BLaER1 (cell line): ENCODE measurements at regions not wholly inside any gene's neighbourhood (a gene's known extent, or its start where the extent isn't known, plus 50 kb on each side); places are given as distances from the start of the nearest gene placed in this dataset.

Experiments used
- H3K27ac ChIP-seq: shearing (Covaris generic); formaldehyde crosslinking; 2 replicates; pipeline ENCODE4 v1.8.1; 2022
- H3K27me3 ChIP-seq: shearing (Covaris generic); formaldehyde crosslinking; 2 replicates; pipeline ENCODE4 v1.8.1; 2022
- H3K36me3 ChIP-seq: shearing (Covaris generic); formaldehyde crosslinking; 2 replicates; pipeline ENCODE4 v1.8.1; 2022
- H3K4me1 ChIP-seq: shearing (Covaris generic); formaldehyde crosslinking; 2 replicates; pipeline ENCODE4 v1.8.1; 2022
- H3K4me2 ChIP-seq: shearing (Covaris generic); formaldehyde crosslinking; 2 replicates; pipeline ENCODE4 v1.8.1; 2022
- H3K4me3 ChIP-seq: shearing (Covaris generic); formaldehyde crosslinking; 2 replicates; pipeline ENCODE4 v1.8.1; 2022
- H3K9ac ChIP-seq: shearing (Covaris generic); formaldehyde crosslinking; 2 replicates; pipeline ENCODE4 v1.8.1; 2022
- H3K9me3 ChIP-seq: shearing (Covaris generic); formaldehyde crosslinking; 2 replicates; pipeline ENCODE4 v1.8.1; 2022
- H4K20me1 ChIP-seq: shearing (Covaris generic); formaldehyde crosslinking; 2 replicates; pipeline ENCODE4 v1.8.1; 2022
- Cebpa-rat ChIP-seq: shearing (Covaris generic); IDR thresholded peaks from 2 replicates; pipeline ENCODE4 v1.8.1; 2022

- no peaks in the 10 kb centered on the region for H3K27me3 ChIP-seq
- H3K27ac ChIP-seq = no peak overlapping the region
- no peak overlapping the region for H3K4me3 ChIP-seq
- no peaks in the 10 kb centered on the region for H3K4me1 ChIP-seq
- no peaks in the 10 kb centered on the region for H3K36me3 ChIP-seq
- no peaks in the 10 kb centered on the region for H4K20me1 ChIP-seq
- H3K4me2 ChIP-seq = no peak overlapping the region
- TF ChIP-seq Cebpa-rat = no peak
- H3K9ac ChIP-seq = no peak overlapping the region
- H3K9me3 ChIP-seq = peaks cover 7% of the 10 kb centered on the region
Measured at GRCh38 chr11:23995891-23996290, 501.0 kb upstream of the LUZP2 start.

GRCh38 chr11:23997356-23997755 is 499.5 kb upstream of the LUZP2 start:
- TF ChIP-seq Cebpa-rat = no peak
- H3K9ac ChIP-seq = no peak overlapping the region
- no peaks in the 10 kb centered on the region for H4K20me1 ChIP-seq
- no peak overlapping the region for H3K4me2 ChIP-seq
- H3K27ac ChIP-seq = no peak overlapping the region
- no peaks in the 10 kb centered on the region for H3K36me3 ChIP-seq
- no peak overlapping the region for H3K4me3 ChIP-seq
- no peaks in the 10 kb centered on the region for H3K4me1 ChIP-seq
- H3K27me3 ChIP-seq = no peaks in the 10 kb centered on the region
- peaks cover 9% of the 10 kb centered on the region for H3K9me3 ChIP-seq

- H3K9ac ChIP-seq = no peak overlapping the region
- H3K4me2 ChIP-seq = no peak overlapping the region
- peaks cover 7% of the 10 kb centered on the region for H3K9me3 ChIP-seq
- H3K4me3 ChIP-seq = no peak overlapping the region
- H3K4me1 ChIP-seq = no peaks in the 10 kb centered on the region
- no peaks in the 10 kb centered on the region for H3K36me3 ChIP-seq
- no peaks in the 10 kb centered on the region for H3K27me3 ChIP-seq
- TF ChIP-seq Cebpa-rat = no peak
- no peak overlapping the region for H3K27ac ChIP-seq
- H4K20me1 ChIP-seq = no peaks in the 10 kb centered on the region
Measured at GRCh38 chr11:24005202-24005876, 491.5 kb upstream of the LUZP2 start.

GRCh38 chr11:24043842-24044241 is 453.0 kb upstream of the LUZP2 start:
- H3K4me1 ChIP-seq = no peaks in the 10 kb centered on the region
- H3K36me3 ChIP-seq = no peaks in the 10 kb centered on the region
- H3K27me3 ChIP-seq = no peaks in the 10 kb centered on the region
- H3K4me3 ChIP-seq = no peak overlapping the region
- peaks cover 13% of the 10 kb centered on the region for H3K9me3 ChIP-seq
- TF ChIP-seq Cebpa-rat = no peak
- no peak overlapping the region for H3K4me2 ChIP-seq
- H4K20me1 ChIP-seq = no peaks in the 10 kb centered on the region
- no peak overlapping the region for H3K27ac ChIP-seq
- H3K9ac ChIP-seq = no peak overlapping the region

GRCh38 chr11:24046731-24047130 is 450.1 kb upstream of the LUZP2 start:
- H3K4me2 ChIP-seq = no peak overlapping the region
- H3K27me3 ChIP-seq = no peaks in the 10 kb centered on the region
- H3K36me3 ChIP-seq = no peaks in the 10 kb centered on the region
- H3K9ac ChIP-seq = no peak overlapping the region
- H3K9me3 ChIP-seq = peaks cover 13% of the 10 kb centered on the region
- H3K27ac ChIP-seq = no peak overlapping the region
- no peaks in the 10 kb centered on the region for H3K4me1 ChIP-seq
- no peak overlapping the region for H3K4me3 ChIP-seq
- no peak for TF ChIP-seq Cebpa-rat
- H4K20me1 ChIP-seq = no peaks in the 10 kb centered on the region

GRCh38 chr11:24056051-24056450 is 440.8 kb upstream of the LUZP2 start:
- Histone ChIP-seq H3K9me3 (no peaks in the 10 kb centered on the region), H3K4me1 (no peaks in the 10 kb centered on the region), H3K36me3 (no peaks in the 10 kb centered on the region), H3K27ac (no peak overlapping the region), H3K27me3 (no peaks in the 10 kb centered on the region), H3K4me3 (no peak overlapping the region), H3K9ac (no peak overlapping the region), H3K4me2 (no peak overlapping the region), H4K20me1 (no peaks in the 10 kb centered on the region)
- TF ChIP-seq Cebpa-rat = no peak

- Histone ChIP-seq H3K4me2 (no peak overlapping the region), H3K9ac (no peak overlapping the region), H3K27ac (no peak overlapping the region), H4K20me1 (no peaks in the 10 kb centered on the region), H3K4me1 (no peaks in the 10 kb centered on the region), H3K36me3 (no peaks in the 10 kb centered on the region), H3K9me3 (no peaks in the 10 kb centered on the region), H3K4me3 (no peak overlapping the region), H3K27me3 (no peaks in the 10 kb centered on the region)
- TF ChIP-seq Cebpa-rat = no peak
Measured at GRCh38 chr11:24060125-24060524, 436.7 kb upstream of the LUZP2 start.

- Histone ChIP-seq H3K9ac (no peak overlapping the region), H3K27ac (no peak overlapping the region), H4K20me1 (no peaks in the 10 kb centered on the region), H3K4me1 (no peaks in the 10 kb centered on the region), H3K27me3 (no peaks in the 10 kb centered on the region), H3K36me3 (no peaks in the 10 kb centered on the region), H3K9me3 (no peaks in the 10 kb centered on the region), H3K4me3 (no peak overlapping the region), H3K4me2 (no peak overlapping the region)
- no peak for TF ChIP-seq Cebpa-rat
Measured at GRCh38 chr11:24064309-24064903, 432.4 kb upstream of the LUZP2 start.

GRCh38 chr11:24068197-24068596 is 428.7 kb upstream of the LUZP2 start:
- no peak overlapping the region for H3K4me2 ChIP-seq
- no peaks in the 10 kb centered on the region for H3K4me1 ChIP-seq
- no peaks in the 10 kb centered on the region for H3K36me3 ChIP-seq
- H3K9ac ChIP-seq = no peak overlapping the region
- no peaks in the 10 kb centered on the region for H3K9me3 ChIP-seq
- H3K4me3 ChIP-seq = no peak overlapping the region
- H4K20me1 ChIP-seq = no peaks in the 10 kb centered on the region
- H3K27ac ChIP-seq = no peak overlapping the region
- no peak for TF ChIP-seq Cebpa-rat
- no peaks in the 10 kb centered on the region for H3K27me3 ChIP-seq

GRCh38 chr11:24070435-24070834 is 426.4 kb upstream of the LUZP2 start:
- H3K4me1 ChIP-seq = no peaks in the 10 kb centered on the region
- no peak overlapping the region for H3K27ac ChIP-seq
- no peaks in the 10 kb centered on the region for H4K20me1 ChIP-seq
- no peak overlapping the region for H3K9ac ChIP-seq
- H3K27me3 ChIP-seq = no peaks in the 10 kb centered on the region
- no peak for TF ChIP-seq Cebpa-rat
- no peak overlapping the region for H3K4me3 ChIP-seq
- H3K9me3 ChIP-seq = no peaks in the 10 kb centered on the region
- no peak overlapping the region for H3K4me2 ChIP-seq
- H3K36me3 ChIP-seq = no peaks in the 10 kb centered on the region
